ENCODE measurements at regions not wholly inside any gene's neighbourhood (a gene's known extent, or its start where the extent isn't known, plus 50 kb on each side); places are given as distances from the start of the nearest gene placed in this dataset.

- TF ChIP-seq, protein P1, sequence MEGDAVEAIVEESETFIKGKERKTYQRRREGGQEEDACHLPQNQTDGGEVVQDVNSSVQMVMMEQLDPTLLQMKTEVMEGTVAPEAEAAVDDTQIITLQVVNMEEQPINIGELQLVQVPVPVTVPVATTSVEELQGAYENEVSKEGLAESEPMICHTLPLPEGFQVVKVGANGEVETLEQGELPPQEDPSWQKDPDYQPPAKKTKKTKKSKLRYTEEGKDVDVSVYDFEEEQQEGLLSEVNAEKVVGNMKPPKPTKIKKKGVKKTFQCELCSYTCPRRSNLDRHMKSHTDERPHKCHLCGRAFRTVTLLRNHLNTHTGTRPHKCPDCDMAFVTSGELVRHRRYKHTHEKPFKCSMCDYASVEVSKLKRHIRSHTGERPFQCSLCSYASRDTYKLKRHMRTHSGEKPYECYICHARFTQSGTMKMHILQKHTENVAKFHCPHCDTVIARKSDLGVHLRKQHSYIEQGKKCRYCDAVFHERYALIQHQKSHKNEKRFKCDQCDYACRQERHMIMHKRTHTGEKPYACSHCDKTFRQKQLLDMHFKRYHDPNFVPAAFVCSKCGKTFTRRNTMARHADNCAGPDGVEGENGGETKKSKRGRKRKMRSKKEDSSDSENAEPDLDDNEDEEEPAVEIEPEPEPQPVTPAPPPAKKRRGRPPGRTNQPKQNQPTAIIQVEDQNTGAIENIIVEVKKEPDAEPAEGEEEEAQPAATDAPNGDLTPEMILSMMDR (IDR thresholded peaks at IDR 0.05; ENCODE audit: low read length), result no peak
- TF ChIP-seq EZH2 (optimal IDR thresholded peaks at IDR 0.05; ENCODE audit: low read depth, low read length) (no peak), EZH2phosphoT487 (IDR thresholded peaks at IDR 0.05; ENCODE audit: low read length) (no peak)
Observed at GRCh38 chr2:126539101-126539500, 116.9 kb upstream of the GYPC start.
